K562 (cell line): ENCODE measurements at regions not wholly inside any gene's neighbourhood (a gene's known extent, or its start where the extent isn't known, plus 50 kb on each side); places are given as distances from the start of the nearest gene placed in this dataset.

Experiments used
- CGGBP1 ChIP-seq: fragments of 250-450 bp; sonication (Bioruptor Pico); IDR thresholded peaks from 2 replicates; pipeline ENCODE4 v1.9.0; 2021; ENCODE audit warnings: mild to moderate bottlenecking
- E2F4 ChIP-seq: sonication (generic); formaldehyde crosslinking; IDR thresholded peaks from 2 replicates; pipeline ENCODE4 v1.8.0; 2022; ENCODE audit warnings: mild to moderate bottlenecking, low read depth, missing genetic modification reagents
- HBP1 ChIP-seq: fragments of 450-650 bp; formaldehyde crosslinking; IDR thresholded peaks from 2 replicates; pipeline ENCODE4 v1.4.0; 2022; ENCODE audit warnings: missing genetic modification characterization
- HLTF ChIP-seq: fragments of 450-650 bp; IDR thresholded peaks from 2 replicates; pipeline ENCODE4 v1.6.1; 2016
- IFI16 ChIP-seq: fragments of 250-450 bp; sonication (Bioruptor Pico); IDR thresholded peaks from 2 replicates; pipeline ENCODE4 v2.1.2; 2022; ENCODE audit warnings: mild to moderate bottlenecking, inconsistent platforms
- MBD2 ChIP-seq: sonication (generic); IDR thresholded peaks from 2 replicates; pipeline ENCODE4 v1.6.1; 2016; ENCODE audit warnings: low read depth, borderline replicate concordance
- MNT ChIP-seq, 2 experiments: fragments of 450-650 bp; conservative IDR thresholded peaks; 2 replicates each; pipeline ENCODE4 v1.6.1; 2017; ENCODE audit warnings: mild to moderate bottlenecking in 2 of 2, moderate library complexity in 2 of 2
- MYC ChIP-seq, 2 experiments: fragments of 250-450 bp in 1 of 2; sonication (Bioruptor Pico) in 1 of 2; IDR thresholded peaks; 2 replicates each; pipeline versions ENCODE4 v1.5.1 to v1.6.1; 2012 to 2021; ENCODE audit warnings: low read depth in 2 of 2, borderline replicate concordance in 1 of 2, improper control_type of control experiment in 1 of 2, low read length in 1 of 2, mild to moderate bottlenecking in 1 of 2, moderate library complexity in 1 of 2
- NUFIP1 ChIP-seq: fragments of 450-650 bp; IDR thresholded peaks from 2 replicates; pipeline ENCODE4 v1.6.1; 2018; ENCODE audit not compliant: partially characterized antibody
- PHTF2 ChIP-seq: fragments of 250-450 bp; sonication (Bioruptor Pico); IDR thresholded peaks from 2 replicates; pipeline ENCODE4 v1.5.0; 2021; ENCODE audit warnings: mild to moderate bottlenecking
- RBM17 ChIP-seq: fragments of 200-400 bp; formaldehyde crosslinking; IDR thresholded peaks from 2 replicates; pipeline ENCODE4 v1.6.1; 2017; ENCODE audit warnings: low read depth, mild to moderate bottlenecking, low read length, borderline replicate concordance
- ZBTB34 ChIP-seq: fragments of 250-450 bp; sonication (Bioruptor Pico); IDR thresholded peaks from 2 replicates; pipeline ENCODE4 v1.8.0; 2021; ENCODE audit warnings: mild to moderate bottlenecking, moderate library complexity
- ZC3H8 ChIP-seq: fragments of 450-650 bp; IDR thresholded peaks from 2 replicates; pipeline ENCODE4 v1.6.1; 2017
- ZNF23 ChIP-seq: fragments of 250-450 bp; sonication (Bioruptor Pico); IDR thresholded peaks from 2 replicates; pipeline ENCODE4 v1.4.0; 2020; ENCODE audit warnings: mild to moderate bottlenecking
- ZNF395 ChIP-seq: fragments of 200-800 bp; sonication (Bioruptor generic); IDR thresholded peaks from 2 replicates; pipeline ENCODE4 v1.6.1; 2017; ENCODE audit warnings: missing genetic modification characterization, missing compliant biosample characterization

- TF ChIP-seq ZNF395 (CRISPR knock-in tag) (no peak), MYC (IDR thresholded peaks at IDR 0.05; ENCODE audit: low read depth, low read length) (peak; percentile 92), MYC (CRISPR knock-in tag; IDR thresholded peaks at IDR 0.05; ENCODE audit: borderline replicate concordance, low read depth) (peak; percentile 63; the same call in 1 of the 2 replicates), RBM17 (no peak), CGGBP1 (CRISPR knock-in tag) (no peak), ZNF23 (CRISPR knock-in tag) (no peak), ZC3H8 (no peak), E2F4 (CRISPR knock-in tag) (no peak), HLTF (no peak; the same call in 1 of the 2 replicates), PHTF2 (CRISPR knock-in tag) (no peak), ZBTB34 (CRISPR knock-in tag) (no peak), MBD2 (0 out of 2 replicates have a peak, but pooled peaks have one; percentile 27), MNT (conservative IDR thresholded peaks at IDR 0.05) (peak; percentile 83 to 86), HBP1 (CRISPR knock-in tag) (0 out of 2 replicates have a peak, but pooled peaks have one; percentile 26), IFI16 (CRISPR knock-in tag) (no peak), NUFIP1 (no peak)
These were observed 80.4 kb upstream of the AK4 start (continued) for GRCh38 chr1:65067491-65068201.
